GM12878 (cell line): ENCODE measurements at regions not wholly inside any gene's neighbourhood (a gene's known extent, or its start where the extent isn't known, plus 50 kb on each side); places are given as distances from the start of the nearest gene placed in this dataset.

Experiments used
- BMI1 ChIP-seq: fragments of 450-650 bp; IDR thresholded peaks from 2 replicates; pipeline ENCODE4 v1.6.1; 2016; ENCODE audit warnings: mild to moderate bottlenecking, moderate library complexity, borderline replicate concordance
- BRCA1 ChIP-seq: IDR thresholded peaks from 2 replicates; pipeline ENCODE4 v1.6.1; 2011; ENCODE audit warnings: low read depth, low read length, improper control_type of control experiment
- CBFB ChIP-seq: IDR thresholded peaks from 2 replicates; pipeline ENCODE4 v1.6.1; 2016; ENCODE audit warnings: antibody characterized with exemption, low read depth
- EZH2 ChIP-seq: IDR thresholded peaks from 2 replicates; pipeline ENCODE4 v1.6.1; 2012; ENCODE audit warnings: low read depth, mild to moderate bottlenecking, control low read depth, inconsistent platforms, low read length, borderline replicate concordance; ENCODE audit not compliant: control insufficient read depth
- JUND ChIP-seq: IDR thresholded peaks from 2 replicates; pipeline ENCODE4 v1.6.1; 2012; ENCODE audit warnings: low read depth, mild to moderate bottlenecking, low read length, improper control_type of control experiment, moderate library complexity
- MXI1 ChIP-seq: fragments of 150-350 bp; IDR thresholded peaks from 2 replicates; pipeline ENCODE4 v1.6.1; 2011; ENCODE audit warnings: low read depth, mild to moderate bottlenecking, inconsistent platforms, low read length, improper control_type of control experiment
- PAX5 ChIP-seq: IDR thresholded peaks from 2 replicates; pipeline ENCODE4 v1.6.1; 2011; ENCODE audit warnings: low read depth, low read length, borderline replicate concordance
- POLR2A ChIP-seq: IDR thresholded peaks from 2 replicates; pipeline ENCODE4 v1.6.1; 2011; ENCODE audit warnings: low read depth, mild to moderate bottlenecking, low read length
- ZNF24 ChIP-seq: fragments of 450-650 bp; IDR thresholded peaks from 2 replicates; pipeline ENCODE4 v1.6.1; 2017; ENCODE audit warnings: antibody characterized with exemption, mild to moderate bottlenecking
- TF ChIP-seq, protein P1 (sequence below), 3 experiments: IDR thresholded peaks in 2 of 3; conservative IDR thresholded peaks in 1 of 3; 2 replicates each; pipeline ENCODE4 v1.5.1; 2011; ENCODE audit warnings: low read depth in 3 of 3, low read length in 3 of 3, mild to moderate bottlenecking in 3 of 3, control low read depth in 2 of 3, moderate library complexity in 2 of 3, inconsistent platforms in 1 of 3, mixed read lengths in 1 of 3; ENCODE audit not compliant: control insufficient read depth in 2 of 3, insufficient read depth in 1 of 3; ENCODE audit errors: extremely low read depth in 1 of 3
- TF ChIP-seq, protein P2 (sequence below): fragments of 450-650 bp; IDR thresholded peaks from 2 replicates; pipeline ENCODE4 v1.6.1; 2017; ENCODE audit warnings: mild to moderate bottlenecking
- TF ChIP-seq, protein P3 (sequence below): fragments of 450-650 bp; IDR thresholded peaks from 2 replicates; pipeline ENCODE4 v1.6.1; 2018; ENCODE audit warnings: mild to moderate bottlenecking, low read depth, moderate library complexity; ENCODE audit not compliant: partially characterized antibody
- TF ChIP-seq, protein P4 (sequence below): IDR thresholded peaks from 2 replicates; pipeline ENCODE4 v1.6.1; 2012; ENCODE audit warnings: mild to moderate bottlenecking, low read depth, low read length

DNA sequence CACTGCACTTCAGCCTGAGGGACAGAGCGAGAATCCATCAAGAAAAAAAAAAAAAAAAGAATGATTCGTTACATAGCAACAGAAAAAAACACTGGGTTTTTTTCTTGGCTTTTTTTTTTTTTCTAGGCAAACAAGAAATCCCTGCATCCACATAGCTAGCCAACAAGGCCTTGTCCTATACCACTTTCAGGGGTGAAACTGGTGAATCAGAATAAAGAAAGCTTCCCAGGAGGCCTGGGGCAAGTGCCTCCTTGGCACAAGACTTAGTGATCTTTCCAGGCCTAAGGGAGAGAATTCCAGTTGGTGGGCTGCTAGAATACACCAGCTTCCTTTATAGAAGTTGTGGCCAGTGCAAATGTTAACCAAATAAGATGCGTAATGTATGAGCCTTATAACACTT, 90.0 kb downstream of the VCPKMT start:
- TF ChIP-seq, protein P1, sequence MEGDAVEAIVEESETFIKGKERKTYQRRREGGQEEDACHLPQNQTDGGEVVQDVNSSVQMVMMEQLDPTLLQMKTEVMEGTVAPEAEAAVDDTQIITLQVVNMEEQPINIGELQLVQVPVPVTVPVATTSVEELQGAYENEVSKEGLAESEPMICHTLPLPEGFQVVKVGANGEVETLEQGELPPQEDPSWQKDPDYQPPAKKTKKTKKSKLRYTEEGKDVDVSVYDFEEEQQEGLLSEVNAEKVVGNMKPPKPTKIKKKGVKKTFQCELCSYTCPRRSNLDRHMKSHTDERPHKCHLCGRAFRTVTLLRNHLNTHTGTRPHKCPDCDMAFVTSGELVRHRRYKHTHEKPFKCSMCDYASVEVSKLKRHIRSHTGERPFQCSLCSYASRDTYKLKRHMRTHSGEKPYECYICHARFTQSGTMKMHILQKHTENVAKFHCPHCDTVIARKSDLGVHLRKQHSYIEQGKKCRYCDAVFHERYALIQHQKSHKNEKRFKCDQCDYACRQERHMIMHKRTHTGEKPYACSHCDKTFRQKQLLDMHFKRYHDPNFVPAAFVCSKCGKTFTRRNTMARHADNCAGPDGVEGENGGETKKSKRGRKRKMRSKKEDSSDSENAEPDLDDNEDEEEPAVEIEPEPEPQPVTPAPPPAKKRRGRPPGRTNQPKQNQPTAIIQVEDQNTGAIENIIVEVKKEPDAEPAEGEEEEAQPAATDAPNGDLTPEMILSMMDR (IDR thresholded peaks at IDR 0.05 in 2 of 3, conservative IDR thresholded peaks at IDR 0.05 in 1 of 3; ENCODE audit: control insufficient read depth in 2 of 3, extremely low read depth in 1 of 3, insufficient read depth in 1 of 3, low read depth in 3 of 3, low read length in 3 of 3): no peak
- no peak for TF ChIP-seq JUND
- no peak for TF ChIP-seq POLR2A
- no peak for TF ChIP-seq EZH2
- TF ChIP-seq BMI1: no peak
- TF ChIP-seq, protein P2, sequence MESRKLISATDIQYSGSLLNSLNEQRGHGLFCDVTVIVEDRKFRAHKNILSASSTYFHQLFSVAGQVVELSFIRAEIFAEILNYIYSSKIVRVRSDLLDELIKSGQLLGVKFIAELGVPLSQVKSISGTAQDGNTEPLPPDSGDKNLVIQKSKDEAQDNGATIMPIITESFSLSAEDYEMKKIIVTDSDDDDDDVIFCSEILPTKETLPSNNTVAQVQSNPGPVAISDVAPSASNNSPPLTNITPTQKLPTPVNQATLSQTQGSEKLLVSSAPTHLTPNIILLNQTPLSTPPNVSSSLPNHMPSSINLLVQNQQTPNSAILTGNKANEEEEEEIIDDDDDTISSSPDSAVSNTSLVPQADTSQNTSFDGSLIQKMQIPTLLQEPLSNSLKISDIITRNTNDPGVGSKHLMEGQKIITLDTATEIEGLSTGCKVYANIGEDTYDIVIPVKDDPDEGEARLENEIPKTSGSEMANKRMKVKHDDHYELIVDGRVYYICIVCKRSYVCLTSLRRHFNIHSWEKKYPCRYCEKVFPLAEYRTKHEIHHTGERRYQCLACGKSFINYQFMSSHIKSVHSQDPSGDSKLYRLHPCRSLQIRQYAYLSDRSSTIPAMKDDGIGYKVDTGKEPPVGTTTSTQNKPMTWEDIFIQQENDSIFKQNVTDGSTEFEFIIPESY: no peak
- no peak for TF ChIP-seq PAX5
- TF ChIP-seq BRCA1: no peak
- TF ChIP-seq, protein P3, sequence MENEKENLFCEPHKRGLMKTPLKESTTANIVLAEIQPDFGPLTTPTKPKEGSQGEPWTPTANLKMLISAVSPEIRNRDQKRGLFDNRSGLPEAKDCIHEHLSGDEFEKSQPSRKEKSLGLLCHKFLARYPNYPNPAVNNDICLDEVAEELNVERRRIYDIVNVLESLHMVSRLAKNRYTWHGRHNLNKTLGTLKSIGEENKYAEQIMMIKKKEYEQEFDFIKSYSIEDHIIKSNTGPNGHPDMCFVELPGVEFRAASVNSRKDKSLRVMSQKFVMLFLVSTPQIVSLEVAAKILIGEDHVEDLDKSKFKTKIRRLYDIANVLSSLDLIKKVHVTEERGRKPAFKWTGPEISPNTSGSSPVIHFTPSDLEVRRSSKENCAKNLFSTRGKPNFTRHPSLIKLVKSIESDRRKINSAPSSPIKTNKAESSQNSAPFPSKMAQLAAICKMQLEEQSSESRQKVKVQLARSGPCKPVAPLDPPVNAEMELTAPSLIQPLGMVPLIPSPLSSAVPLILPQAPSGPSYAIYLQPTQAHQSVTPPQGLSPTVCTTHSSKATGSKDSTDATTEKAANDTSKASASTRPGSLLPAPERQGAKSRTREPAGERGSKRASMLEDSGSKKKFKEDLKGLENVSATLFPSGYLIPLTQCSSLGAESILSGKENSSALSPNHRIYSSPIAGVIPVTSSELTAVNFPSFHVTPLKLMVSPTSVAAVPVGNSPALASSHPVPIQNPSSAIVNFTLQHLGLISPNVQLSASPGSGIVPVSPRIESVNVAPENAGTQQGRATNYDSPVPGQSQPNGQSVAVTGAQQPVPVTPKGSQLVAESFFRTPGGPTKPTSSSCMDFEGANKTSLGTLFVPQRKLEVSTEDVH: no peak
- TF ChIP-seq CBFB: no peak
- TF ChIP-seq, protein P4, sequence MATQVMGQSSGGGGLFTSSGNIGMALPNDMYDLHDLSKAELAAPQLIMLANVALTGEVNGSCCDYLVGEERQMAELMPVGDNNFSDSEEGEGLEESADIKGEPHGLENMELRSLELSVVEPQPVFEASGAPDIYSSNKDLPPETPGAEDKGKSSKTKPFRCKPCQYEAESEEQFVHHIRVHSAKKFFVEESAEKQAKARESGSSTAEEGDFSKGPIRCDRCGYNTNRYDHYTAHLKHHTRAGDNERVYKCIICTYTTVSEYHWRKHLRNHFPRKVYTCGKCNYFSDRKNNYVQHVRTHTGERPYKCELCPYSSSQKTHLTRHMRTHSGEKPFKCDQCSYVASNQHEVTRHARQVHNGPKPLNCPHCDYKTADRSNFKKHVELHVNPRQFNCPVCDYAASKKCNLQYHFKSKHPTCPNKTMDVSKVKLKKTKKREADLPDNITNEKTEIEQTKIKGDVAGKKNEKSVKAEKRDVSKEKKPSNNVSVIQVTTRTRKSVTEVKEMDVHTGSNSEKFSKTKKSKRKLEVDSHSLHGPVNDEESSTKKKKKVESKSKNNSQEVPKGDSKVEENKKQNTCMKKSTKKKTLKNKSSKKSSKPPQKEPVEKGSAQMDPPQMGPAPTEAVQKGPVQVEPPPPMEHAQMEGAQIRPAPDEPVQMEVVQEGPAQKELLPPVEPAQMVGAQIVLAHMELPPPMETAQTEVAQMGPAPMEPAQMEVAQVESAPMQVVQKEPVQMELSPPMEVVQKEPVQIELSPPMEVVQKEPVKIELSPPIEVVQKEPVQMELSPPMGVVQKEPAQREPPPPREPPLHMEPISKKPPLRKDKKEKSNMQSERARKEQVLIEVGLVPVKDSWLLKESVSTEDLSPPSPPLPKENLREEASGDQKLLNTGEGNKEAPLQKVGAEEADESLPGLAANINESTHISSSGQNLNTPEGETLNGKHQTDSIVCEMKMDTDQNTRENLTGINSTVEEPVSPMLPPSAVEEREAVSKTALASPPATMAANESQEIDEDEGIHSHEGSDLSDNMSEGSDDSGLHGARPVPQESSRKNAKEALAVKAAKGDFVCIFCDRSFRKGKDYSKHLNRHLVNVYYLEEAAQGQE: no peak
- no peak for TF ChIP-seq ZNF24
- TF ChIP-seq MXI1: no peak
